Breast epithelium (tissue), 3 donors: ENCODE measurements at regions not wholly inside any gene's neighbourhood (a gene's known extent, or its start where the extent isn't known, plus 50 kb on each side); places are given as distances from the start of the nearest gene placed in this dataset.

Experiments used
- POLR2A ChIP-seq: fragments of 450-650 bp; IDR thresholded peaks from one replicate; pipeline ENCODE4 v1.6.1; 2016; ENCODE audit warnings: antibody characterized with exemption, mild to moderate bottlenecking, moderate library complexity
- POLR2AphosphoS5 ChIP-seq, 3 donors: sonication (generic); formaldehyde crosslinking; IDR thresholded peaks; one replicate each; pipeline ENCODE4 v1.6.1; 2017; ENCODE audit warnings: antibody characterized with exemption in 3 of 3
- TF ChIP-seq, protein P1 (sequence below), 3 donors: fragments of 450-650 bp; IDR thresholded peaks; one replicate each; pipeline ENCODE4 v1.5.1; 2016 to 2017; ENCODE audit warnings: antibody characterized with exemption in 3 of 3, mild to moderate bottlenecking in 3 of 3, moderate library complexity in 3 of 3

DNA sequence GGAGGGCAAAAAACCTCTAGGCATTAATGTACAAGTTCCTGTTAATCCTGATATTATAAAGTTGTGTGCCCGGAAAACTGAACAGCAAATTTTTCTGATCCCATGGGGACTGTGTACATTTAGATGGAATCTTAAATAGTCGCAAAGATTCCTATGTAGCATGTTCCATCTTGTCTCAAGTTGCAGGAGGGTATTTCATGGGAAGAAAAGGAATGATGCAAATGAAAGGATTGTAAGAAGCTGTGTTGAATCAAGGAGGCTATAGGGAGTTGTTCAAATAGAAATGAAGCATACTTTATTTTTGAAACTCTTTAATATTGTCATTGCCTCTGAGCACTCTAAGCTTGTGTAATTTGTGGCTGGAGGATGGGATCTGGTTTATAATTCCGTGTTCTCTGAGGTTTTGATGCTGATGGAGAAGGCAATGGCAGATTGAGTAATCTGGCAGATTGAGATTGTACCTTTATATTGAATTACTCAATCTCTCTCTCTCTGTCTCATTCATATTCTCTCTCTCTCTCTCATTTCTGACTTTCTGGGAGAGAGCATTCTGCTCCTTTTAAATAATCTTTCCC lies 288.5 kb downstream of the OSTF1 start:
- TF ChIP-seq POLR2AphosphoS5 (IDR thresholded peaks at IDR 0.05) (no peak), POLR2A (no peak)
- TF ChIP-seq, protein P1, sequence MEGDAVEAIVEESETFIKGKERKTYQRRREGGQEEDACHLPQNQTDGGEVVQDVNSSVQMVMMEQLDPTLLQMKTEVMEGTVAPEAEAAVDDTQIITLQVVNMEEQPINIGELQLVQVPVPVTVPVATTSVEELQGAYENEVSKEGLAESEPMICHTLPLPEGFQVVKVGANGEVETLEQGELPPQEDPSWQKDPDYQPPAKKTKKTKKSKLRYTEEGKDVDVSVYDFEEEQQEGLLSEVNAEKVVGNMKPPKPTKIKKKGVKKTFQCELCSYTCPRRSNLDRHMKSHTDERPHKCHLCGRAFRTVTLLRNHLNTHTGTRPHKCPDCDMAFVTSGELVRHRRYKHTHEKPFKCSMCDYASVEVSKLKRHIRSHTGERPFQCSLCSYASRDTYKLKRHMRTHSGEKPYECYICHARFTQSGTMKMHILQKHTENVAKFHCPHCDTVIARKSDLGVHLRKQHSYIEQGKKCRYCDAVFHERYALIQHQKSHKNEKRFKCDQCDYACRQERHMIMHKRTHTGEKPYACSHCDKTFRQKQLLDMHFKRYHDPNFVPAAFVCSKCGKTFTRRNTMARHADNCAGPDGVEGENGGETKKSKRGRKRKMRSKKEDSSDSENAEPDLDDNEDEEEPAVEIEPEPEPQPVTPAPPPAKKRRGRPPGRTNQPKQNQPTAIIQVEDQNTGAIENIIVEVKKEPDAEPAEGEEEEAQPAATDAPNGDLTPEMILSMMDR (IDR thresholded peaks at IDR 0.05): no peak
